Effector memory CD4-positive, alpha-beta T cell (primary cell): ENCODE measurements at regions not wholly inside any gene's neighbourhood (a gene's known extent, or its start where the extent isn't known, plus 50 kb on each side); places are given as distances from the start of the nearest gene placed in this dataset.

Source experiments
- DNase-seq, 3 donors: peaks; one replicate each; pipeline ENCODE4 v3.0.0-alpha.2; 2020
- H3K27ac ChIP-seq: 2 replicates; pipeline ENCODE4 v1.7.0; 2013; ENCODE audit warnings: mild to moderate bottlenecking, low read length, moderate library complexity; ENCODE audit not compliant: insufficient read depth, poor library complexity, severe bottlenecking
- H3K27me3 ChIP-seq: replicated peaks from 2 replicates; pipeline ENCODE4 v1.7.0; 2013; ENCODE audit warnings: mild to moderate bottlenecking, low read length; ENCODE audit not compliant: insufficient read depth, control insufficient read depth, poor library complexity, severe bottlenecking
- H3K36me3 ChIP-seq: 2 replicates; pipeline ENCODE4 v1.7.0; 2013; ENCODE audit warnings: mild to moderate bottlenecking, low read length, moderate library complexity; ENCODE audit not compliant: control insufficient read depth, insufficient read depth
- H3K4me1 ChIP-seq: 2 replicates; pipeline ENCODE4 v1.7.0; 2013; ENCODE audit warnings: low read length, mild to moderate bottlenecking; ENCODE audit not compliant: control insufficient read depth, insufficient read depth, poor library complexity, severe bottlenecking
- H3K4me3 ChIP-seq: 2 replicates; pipeline ENCODE4 v1.7.0; 2013; ENCODE audit warnings: low read length, low read depth, mild to moderate bottlenecking; ENCODE audit not compliant: insufficient read depth, poor library complexity, severe bottlenecking
- H3K9me3 ChIP-seq: 2 replicates; pipeline ENCODE4 v1.7.0; 2013; ENCODE audit warnings: mild to moderate bottlenecking, low read length, moderate library complexity; ENCODE audit not compliant: control insufficient read depth

DNA sequence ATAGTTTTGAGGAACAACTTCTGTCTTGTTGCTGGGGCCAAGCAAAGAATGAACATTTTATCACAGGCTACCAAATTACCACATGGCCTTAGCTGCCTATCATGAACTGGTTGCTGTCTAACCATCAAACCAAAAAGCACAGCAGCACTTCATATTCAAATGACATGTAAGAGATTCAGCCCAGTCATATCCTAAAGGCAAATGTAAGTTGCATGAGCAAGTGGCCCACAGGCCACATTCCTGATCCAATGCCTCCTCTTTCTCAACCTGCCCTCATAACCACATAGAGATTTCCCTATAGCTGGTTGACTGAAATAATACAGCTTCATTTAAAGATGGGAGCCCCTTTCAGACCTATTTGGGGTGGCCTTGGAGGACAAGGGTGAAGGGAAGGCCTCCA, 572.3 kb downstream of the IRS1 start:
- Histone ChIP-seq H3K27me3 (no peaks in the 10 kb centered on the region), H3K4me1 (no peaks in the 10 kb centered on the region), H3K36me3 (no peaks in the 10 kb centered on the region), H3K27ac (no peak overlapping the region), H3K4me3 (no peak overlapping the region), H3K9me3 (no peaks in the 10 kb centered on the region)
- DNase-seq = no peak

DNA sequence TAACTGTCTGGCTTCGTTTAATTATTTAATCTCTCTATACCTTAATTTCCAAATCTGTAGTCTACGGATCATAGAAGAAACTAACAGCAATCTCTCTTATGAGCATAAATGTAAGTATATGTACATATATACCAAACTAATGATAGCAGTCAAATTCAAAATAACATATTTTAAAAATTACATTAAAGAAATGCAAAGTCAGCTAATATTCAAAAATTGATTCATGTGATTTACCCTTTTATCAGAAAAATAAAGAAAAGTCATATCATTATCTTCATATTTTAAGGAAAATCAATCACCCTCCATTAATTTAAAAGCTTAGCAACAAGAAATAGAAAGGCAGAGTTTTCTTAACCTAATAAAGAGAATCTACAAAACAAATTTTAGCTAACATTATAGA, 575.9 kb downstream of the IRS1 start:
- H3K27me3 ChIP-seq = no peaks in the 10 kb centered on the region
- no peaks in the 10 kb centered on the region for H3K36me3 ChIP-seq
- no peaks in the 10 kb centered on the region for H3K9me3 ChIP-seq
- H3K4me1 ChIP-seq = no peaks in the 10 kb centered on the region
- H3K4me3 ChIP-seq = no peak overlapping the region
- no peak for DNase-seq
- no peak overlapping the region for H3K27ac ChIP-seq

DNA sequence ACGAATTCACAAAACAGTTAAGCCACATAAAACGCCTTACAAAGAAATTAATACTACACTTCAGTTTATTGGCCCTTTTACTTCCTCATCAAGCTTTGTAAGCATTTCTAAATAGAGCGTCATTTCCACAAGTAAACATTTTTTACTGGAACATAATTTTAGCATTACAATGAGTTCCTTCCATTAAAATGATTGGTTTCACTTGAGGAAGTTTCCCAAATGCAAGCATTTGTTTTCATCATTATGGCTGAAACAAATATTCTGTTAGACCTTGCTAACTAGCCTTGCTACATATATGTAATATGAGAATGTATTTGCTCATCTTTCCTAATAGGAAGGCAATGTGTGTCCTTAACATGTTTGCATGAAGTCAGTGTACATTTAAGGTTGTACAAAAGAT, 579.1 kb downstream of the IRS1 start:
- H3K4me3 ChIP-seq = no peak overlapping the region
- H3K4me1 ChIP-seq = no peaks in the 10 kb centered on the region
- H3K27ac ChIP-seq = no peak overlapping the region
- DNase-seq = no peak
- H3K36me3 ChIP-seq = no peaks in the 10 kb centered on the region
- no peaks in the 10 kb centered on the region for H3K27me3 ChIP-seq
- H3K9me3 ChIP-seq = no peaks in the 10 kb centered on the region

DNA sequence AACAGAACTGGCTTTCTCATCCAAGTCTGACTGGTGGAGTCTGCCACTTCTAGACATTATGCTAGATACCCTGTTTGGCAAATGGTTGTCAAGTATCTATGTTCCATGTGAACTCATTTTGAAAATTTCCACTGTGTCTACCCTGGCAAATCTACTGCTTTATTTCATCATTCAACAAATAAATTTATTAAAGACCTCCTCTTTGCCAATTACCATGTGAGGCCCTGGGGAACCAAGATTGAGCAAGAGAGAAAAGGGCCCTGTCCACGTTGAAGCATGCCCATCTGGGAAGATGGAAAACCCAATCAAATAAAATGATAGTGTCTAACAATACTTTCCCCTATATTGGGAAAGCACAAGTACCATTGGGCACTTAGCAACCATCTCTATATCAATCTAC, 582.4 kb downstream of the IRS1 start:
- no peak for DNase-seq
- H3K36me3 ChIP-seq = no peaks in the 10 kb centered on the region
- H3K4me3 ChIP-seq = no peak overlapping the region
- no peaks in the 10 kb centered on the region for H3K9me3 ChIP-seq
- H3K27me3 ChIP-seq = no peaks in the 10 kb centered on the region
- H3K4me1 ChIP-seq = no peaks in the 10 kb centered on the region
- H3K27ac ChIP-seq = no peak overlapping the region

DNA sequence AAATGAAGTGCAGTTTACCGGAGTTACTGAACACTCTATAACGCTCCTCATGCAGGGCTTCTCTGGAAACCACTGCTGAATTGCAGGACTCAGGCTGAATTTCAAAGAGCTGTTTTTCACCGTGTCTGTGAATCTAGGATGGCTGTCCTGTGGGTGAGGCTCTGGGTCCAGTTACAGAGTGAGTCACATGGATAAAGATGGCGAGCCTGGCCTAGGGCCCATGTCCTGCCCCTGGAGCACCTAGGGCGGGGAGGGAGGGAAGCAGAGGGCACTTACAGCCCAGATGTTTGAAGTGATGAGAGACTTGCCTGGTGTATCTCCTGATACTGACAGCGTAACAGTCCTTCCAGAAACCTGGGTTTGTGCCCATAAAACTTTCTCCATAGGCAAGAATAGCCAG, 583.0 kb downstream of the IRS1 start:
- Histone ChIP-seq H3K9me3 (no peaks in the 10 kb centered on the region), H3K27me3 (no peaks in the 10 kb centered on the region), H3K36me3 (no peaks in the 10 kb centered on the region), H3K4me1 (no peaks in the 10 kb centered on the region), H3K4me3 (no peak overlapping the region), H3K27ac (no peak overlapping the region)
- no peak for DNase-seq

DNA sequence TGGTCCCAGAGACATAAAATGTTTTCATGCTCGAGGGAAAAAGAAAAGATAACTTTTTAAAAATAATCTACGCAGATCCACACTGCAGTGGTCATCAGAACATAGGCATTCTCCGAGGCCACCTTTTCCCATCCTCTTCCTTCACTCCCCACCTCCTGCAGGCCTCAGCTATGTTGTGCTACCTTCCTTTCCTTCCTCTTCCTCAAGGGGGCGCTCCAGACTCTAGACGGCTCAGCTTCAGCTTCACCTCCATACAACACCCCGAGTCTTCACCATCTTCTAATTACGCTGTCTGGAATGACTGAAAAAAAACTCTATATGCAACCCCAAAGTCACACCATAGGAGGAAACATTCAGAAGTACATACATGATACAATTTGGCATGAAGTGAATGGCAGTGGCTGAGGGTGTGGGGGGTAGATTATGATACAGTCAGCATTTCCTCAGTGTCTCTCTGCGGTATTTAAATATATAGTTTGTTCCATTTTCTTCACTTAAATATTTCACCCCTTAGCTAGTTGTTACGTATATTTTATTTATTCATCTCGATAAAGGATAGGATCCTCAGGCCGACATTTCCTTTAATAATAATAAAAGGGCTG, 583.6 kb downstream of the IRS1 start:
- Histone ChIP-seq H3K27me3 (no peaks in the 10 kb centered on the region), H3K4me1 (no peaks in the 10 kb centered on the region), H3K36me3 (no peaks in the 10 kb centered on the region), H3K9me3 (no peaks in the 10 kb centered on the region), H3K27ac (no peak overlapping the region), H3K4me3 (no peak overlapping the region)
- DNase-seq = peak; percentile 2 to 26 (median 8)

DNA sequence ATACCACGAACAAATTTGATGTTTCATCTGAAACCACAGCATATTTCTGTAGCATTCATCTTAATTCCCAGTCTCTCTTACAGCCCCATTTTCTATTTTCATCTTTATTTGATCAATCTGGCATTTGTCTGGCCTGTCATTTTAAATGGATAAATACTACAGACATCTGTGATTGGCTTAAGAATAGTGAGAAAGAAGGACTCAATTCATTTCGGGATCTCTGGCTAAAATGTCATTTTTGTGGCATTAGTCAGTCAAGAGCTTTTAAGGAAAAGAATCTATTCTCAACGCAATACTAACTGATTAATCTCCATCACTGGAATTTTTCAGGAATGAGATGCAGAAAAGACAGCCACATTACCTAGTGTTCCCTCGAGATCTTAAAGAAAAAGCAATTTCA, 585.9 kb downstream of the IRS1 start:
- no peaks in the 10 kb centered on the region for H3K27me3 ChIP-seq
- no peak overlapping the region for H3K4me3 ChIP-seq
- H3K36me3 ChIP-seq = no peaks in the 10 kb centered on the region
- no peak overlapping the region for H3K27ac ChIP-seq
- no peaks in the 10 kb centered on the region for H3K4me1 ChIP-seq
- DNase-seq = no peak
- no peaks in the 10 kb centered on the region for H3K9me3 ChIP-seq

DNA sequence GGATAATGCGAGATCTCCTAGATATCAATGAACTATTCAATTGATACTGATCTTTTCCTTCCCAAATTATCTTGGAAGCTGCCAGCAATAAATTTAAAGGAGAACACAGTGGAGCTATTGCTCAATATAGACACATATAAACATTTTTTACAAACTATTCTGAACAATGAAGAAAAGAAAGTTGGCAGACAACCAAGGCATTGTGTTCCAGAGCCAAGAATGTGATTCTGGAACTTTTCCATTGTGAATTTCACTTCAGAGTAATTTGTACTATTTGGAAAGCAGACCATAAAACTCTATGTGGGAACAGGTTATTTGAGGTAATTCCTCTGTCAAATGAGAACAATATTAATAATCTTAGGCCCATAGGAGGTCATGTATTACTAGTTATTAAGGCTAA, 588.2 kb downstream of the IRS1 start:
- H3K27ac ChIP-seq = no peak overlapping the region
- no peaks in the 10 kb centered on the region for H3K36me3 ChIP-seq
- no peaks in the 10 kb centered on the region for H3K9me3 ChIP-seq
- DNase-seq = no peak
- H3K27me3 ChIP-seq = no peaks in the 10 kb centered on the region
- no peak overlapping the region for H3K4me3 ChIP-seq
- H3K4me1 ChIP-seq = no peaks in the 10 kb centered on the region

DNA sequence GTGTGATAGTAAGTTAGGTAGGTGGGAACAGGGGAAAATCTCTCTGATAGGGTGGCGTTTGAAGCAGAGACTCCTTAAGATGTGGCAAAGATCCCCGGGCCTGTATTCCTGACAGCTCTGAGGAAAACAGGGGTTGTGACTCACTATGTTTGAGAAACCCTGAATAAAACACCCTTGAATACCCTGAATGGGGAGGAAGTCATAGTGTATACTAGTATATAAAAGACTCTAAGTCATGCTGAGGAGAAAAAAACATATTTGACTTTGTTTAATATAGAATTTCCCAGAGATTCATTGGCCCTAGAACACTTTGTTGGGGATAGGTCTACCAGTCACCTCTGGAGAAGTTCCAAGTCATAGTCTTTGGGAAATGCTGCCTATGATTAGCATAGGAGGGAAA, 590.9 kb downstream of the IRS1 start:
- Histone ChIP-seq H3K27ac (no peak overlapping the region), H3K4me3 (no peak overlapping the region), H3K27me3 (no peaks in the 10 kb centered on the region), H3K9me3 (no peaks in the 10 kb centered on the region), H3K36me3 (no peaks in the 10 kb centered on the region), H3K4me1 (no peaks in the 10 kb centered on the region)
- DNase-seq = no peak

DNA sequence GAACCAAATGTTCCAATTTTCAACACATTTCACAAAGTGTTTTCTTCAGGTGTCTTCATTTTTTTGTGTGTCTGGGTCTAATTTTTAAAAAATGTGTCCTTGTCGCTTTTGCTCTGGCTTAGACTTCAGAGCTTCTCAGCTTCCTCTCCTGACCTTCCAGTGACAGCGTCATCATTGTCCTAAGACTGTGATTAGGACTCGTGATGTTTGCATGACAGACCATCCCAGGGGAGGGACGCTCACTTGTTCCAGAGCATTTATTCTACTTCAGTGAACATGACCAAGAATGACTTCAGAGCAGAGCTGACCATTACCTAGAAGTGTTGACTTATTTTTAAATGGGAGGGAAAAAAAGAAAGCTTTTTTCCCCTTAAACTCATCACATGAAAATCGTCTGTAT, 591.9 kb downstream of the IRS1 start:
- DNase-seq = no peak
- Histone ChIP-seq H3K27ac (no peak overlapping the region), H3K4me1 (no peaks in the 10 kb centered on the region), H3K36me3 (no peaks in the 10 kb centered on the region), H3K4me3 (no peak overlapping the region), H3K27me3 (no peaks in the 10 kb centered on the region), H3K9me3 (no peaks in the 10 kb centered on the region)

DNA sequence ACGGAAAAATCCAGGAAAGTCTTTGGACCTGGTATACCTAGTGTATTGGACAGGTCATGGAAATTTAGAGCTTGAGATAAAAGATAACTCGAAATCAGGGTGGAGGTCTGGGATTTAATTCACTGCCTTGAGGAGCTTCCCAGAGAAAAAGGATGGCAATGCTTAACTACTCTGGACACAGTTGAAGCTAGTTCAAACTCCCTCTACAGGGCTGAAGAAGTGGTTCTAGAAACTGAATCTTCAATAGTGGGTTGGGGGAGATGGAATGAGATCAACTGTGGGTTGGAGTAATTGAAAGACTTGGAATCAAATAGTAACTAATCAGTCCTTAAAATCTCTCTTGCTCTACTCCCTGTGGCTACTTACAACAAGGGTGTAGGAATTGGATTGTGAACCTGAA, 600.1 kb downstream of the IRS1 start:
- H3K4me3 ChIP-seq = no peak overlapping the region
- H3K27ac ChIP-seq = no peak overlapping the region
- no peaks in the 10 kb centered on the region for H3K36me3 ChIP-seq
- no peaks in the 10 kb centered on the region for H3K9me3 ChIP-seq
- H3K27me3 ChIP-seq = no peaks in the 10 kb centered on the region
- DNase-seq = no peak
- no peaks in the 10 kb centered on the region for H3K4me1 ChIP-seq
